NCI-H82 treated with DMSO at 0.1 percent for 48 hours (cell line): ENCODE measurements at regions not wholly inside any gene's neighbourhood (a gene's known extent, or its start where the extent isn't known, plus 50 kb on each side); places are given as distances from the start of the nearest gene placed in this dataset.
A peak's percentile ranks its signal among the peaks of the same experiment; 100 is the strongest.

Experiments used
- DNase-seq: peaks from one replicate; lab custom pipeline; 2025; ENCODE audit not compliant: unreplicated experiment; lab: John Stamatoyannopoulos, UW

DNA sequence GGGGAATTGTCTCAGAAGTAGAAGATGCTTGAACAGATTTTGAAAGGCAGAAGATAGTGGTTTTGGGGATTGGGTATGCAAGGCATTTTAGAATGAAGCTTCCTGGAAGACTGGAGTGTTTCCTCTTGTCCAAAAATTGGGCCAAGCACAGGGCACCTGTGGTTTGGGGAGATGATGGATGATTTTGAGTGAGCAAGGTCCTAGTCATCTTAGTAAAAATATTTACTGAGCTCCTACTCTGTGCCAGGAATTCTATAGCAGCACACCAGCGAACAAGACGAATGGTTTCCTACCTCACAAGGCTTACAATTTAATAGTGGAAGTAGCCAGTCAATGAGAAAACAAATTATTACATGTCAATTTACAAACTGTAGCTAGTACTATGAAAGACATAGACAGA lies 484.4 kb upstream of the KIF2A start:
- no peak for DNase-seq

DNA sequence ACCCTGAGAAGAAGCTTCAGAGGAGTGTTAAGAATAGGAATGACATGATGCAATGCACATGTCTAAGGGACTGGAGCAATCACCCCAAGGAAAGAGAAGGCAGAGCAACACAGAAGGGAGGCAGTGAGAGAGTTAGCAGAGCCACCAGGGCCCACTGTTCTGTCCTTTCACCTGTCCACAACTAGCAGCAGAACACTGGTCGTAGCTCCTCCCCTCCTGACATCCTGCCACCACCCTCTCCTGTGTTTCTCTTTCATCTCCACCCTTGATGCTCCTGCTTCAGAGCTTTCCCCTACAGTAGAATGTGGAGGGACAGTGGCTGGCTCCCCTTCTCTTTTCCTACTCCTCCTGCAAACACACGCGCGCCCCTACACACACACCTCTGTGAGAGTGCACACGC lies 483.4 kb upstream of the KIF2A start:
- no peak for DNase-seq

GRCh38 chr5:61823065-61823464 lies 482.9 kb upstream of the KIF2A start:
- no peak for DNase-seq

- peak; percentile 78 for DNase-seq
Observed at GRCh38 chr5:61823781-61824180, 482.2 kb upstream of the KIF2A start.

- DNase-seq: no peak
Observed at GRCh38 chr5:61824396-61824795, 481.6 kb upstream of the KIF2A start.

DNA sequence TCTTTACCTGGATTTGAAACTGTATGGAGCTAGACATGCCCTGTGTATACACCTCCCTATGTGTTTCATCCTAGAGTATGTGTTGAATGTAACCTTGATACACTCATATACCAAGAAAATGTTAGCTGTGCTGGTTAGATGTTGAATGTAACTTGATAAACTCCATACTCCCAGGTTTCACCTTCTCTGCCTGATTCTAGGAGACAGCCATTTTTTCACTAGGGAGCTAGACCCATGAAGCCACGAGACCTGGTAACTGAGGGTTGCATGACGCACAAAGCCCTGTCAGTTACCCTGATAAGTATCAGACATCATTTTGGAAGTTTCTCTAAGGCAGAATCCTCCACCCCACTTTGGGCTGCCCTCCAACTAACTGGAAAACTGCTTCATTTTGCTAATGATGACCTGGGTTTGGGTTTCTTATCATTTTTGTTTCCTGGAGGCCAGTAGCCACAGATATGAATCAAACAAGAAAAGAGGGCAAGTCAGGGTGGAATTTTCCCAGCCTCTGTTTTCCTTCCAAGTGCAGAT lies 478.5 kb upstream of the KIF2A start:
- no peak for DNase-seq

DNA sequence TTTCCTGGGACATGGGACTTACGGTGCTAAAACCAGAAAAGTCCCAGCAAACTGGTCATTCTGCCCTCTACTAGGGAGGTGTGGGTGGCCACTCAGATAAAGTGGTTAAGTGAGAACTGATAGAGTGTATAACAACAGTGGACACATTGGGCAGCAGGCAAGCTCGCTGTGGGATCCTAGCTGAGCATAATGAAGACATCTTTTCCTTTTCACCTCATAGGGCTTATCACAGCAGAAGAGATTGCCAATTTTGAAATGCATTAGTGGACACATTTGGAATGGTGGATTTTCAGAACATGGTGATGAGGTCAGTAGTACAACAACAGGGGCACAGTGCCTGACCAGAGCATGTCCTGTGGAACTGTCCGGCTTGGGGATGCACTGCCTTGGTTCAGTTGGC lies 477.1 kb upstream of the KIF2A start:
- no peak for DNase-seq

- no peak for DNase-seq
Observed at GRCh38 chr5:61831736-61832135, 474.3 kb upstream of the KIF2A start.

DNA sequence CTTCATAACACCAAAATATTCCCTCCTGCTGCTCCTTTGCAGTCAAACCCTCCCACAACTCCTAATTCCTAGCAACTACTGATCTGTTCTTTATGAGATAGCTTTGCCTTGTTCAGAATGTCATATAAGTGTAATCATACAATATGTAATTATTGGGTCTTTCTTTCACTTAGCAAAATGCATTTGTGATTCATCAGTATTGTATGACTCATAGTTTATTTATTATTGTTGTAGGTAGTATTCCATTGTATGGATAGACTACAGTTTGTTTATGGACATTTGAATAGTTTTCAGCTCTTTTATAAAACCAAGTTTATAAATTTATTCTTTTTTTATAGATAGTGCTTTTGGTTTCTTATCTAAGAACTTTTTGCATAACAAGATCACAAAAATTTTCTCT lies 468.2 kb upstream of the KIF2A start:
- DNase-seq: no peak

- DNase-seq: no peak
Observed at GRCh38 chr5:61840361-61840760, 465.6 kb upstream of the KIF2A start.

- DNase-seq: no peak
Observed at GRCh38 chr5:61842840-61843239, 463.2 kb upstream of the KIF2A start.

GRCh38 chr5:61850696-61851095 lies 455.3 kb upstream of the KIF2A start:
- DNase-seq: no peak

DNA sequence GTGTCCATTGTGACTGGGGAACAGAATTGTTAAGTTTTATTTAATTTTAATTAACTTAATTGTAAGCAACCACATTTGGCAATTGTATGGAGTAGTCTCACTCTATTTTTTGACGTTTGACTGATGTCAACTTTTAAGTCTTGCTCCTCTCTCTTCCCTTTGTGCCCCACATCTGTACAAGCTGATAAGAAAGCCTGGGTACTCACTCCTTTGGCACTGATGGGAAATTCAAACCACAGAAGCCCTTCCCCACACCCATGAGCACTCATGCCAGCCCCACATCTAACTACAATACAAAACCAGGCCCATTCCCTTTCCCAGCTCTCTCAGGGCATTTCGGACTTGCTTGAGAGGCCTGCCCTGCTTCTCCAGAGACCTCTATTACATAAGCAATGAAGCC lies 451.5 kb upstream of the KIF2A start:
- DNase-seq: no peak

- no peak for DNase-seq
Observed at GRCh38 chr5:61860978-61861377, 445.0 kb upstream of the KIF2A start.

GRCh38 chr5:61866930-61867329 lies 439.1 kb upstream of the KIF2A start:
- DNase-seq: no peak

DNA sequence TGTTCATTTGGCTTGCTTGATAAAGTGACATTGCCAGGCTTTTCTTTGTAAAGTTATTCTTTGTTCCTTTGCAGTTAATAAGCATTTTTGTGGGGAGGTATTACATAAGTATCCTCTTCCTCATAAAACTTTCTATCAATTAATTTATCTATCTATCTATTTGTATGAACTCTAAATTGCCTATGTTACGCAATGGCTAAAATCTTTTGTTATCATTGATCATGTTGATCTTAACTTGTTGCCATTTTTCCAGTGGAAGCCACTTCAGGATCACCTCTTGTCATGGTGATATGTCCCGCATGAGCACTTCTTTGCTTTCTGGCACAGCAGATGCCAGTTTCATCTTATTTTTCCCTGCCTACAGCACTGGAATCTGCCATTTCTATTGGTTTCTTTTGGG lies 436.7 kb upstream of the KIF2A start:
- DNase-seq: no peak

DNA sequence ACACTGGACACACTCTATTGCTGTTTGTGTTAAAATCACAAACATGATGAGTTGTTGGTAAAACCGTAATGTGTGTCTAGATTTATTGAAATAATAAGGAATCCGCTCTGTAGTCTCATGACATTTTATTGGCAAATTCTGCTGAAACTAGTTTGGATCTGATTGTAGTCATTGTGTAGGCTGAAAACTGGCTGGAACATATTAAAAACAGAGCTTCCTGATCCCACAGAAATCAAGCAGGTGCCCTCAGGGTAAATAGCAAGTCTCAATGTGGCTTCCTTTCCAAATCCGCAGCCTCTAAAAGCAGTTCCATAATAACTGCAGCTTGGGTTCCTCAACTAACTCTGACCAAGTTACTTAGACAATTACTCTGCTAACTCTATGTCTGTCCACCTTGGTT lies 427.5 kb upstream of the KIF2A start:
- no peak for DNase-seq

GRCh38 chr5:61881821-61882487 lies 424.1 kb upstream of the KIF2A start:
- no peak for DNase-seq

DNA sequence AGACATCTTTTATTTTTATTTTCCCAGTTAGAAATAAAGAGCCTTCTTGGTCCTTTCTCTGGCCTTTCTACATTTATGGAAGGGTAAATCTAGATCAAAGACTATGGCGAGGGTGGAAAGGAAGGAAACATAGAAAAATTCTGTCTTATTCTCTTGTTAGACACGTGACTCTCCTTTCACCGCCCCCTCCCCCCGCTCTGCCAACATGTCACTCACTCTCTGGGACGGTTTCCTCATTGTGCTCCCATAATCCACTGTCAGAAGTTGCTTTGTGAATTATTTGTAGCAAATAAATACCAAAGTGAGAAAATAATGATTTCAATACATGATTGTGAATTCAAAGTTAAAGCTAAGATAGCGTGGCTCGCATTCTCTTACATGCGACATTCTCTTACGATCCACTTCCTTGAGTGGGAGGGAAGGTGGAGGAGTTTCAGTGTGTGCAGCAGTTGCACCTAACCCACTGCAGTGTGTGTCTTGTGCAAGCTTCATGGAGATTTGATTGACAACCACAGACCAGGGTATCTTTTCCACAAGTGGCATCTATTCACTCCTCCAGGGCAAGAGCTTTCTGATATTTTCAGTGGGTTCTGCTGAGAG lies 423.0 kb upstream of the KIF2A start:
- no peak for DNase-seq

DNA sequence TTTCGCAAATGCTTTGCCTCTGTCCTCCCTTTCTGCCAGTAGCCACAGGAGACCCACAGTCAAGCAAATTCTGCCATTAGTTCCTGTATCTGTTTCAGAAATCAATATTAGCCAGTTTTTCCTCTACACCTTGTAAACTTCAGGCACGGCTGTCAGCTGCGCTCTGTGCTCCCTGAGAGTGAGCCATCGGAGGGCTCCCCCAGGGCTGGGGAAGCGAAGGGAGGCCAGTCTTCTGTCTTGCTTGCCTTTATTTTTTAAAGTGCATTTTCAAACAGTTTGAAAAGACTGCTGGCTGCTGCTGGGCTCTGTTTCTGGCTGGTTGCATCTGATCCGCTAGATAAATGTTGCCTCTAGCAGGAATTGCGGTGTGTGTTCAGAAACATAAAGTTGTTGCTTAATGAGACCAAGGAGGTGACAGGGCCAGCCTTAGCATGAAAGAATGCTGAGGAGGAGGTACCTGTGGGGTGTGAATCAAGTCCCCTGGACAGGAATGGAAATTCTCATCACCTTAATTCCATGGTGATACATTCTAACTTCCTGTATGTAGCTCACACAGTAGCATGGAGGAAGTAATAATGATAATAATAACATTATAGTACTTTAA lies 421.7 kb upstream of the KIF2A start:
- no peak for DNase-seq

DNA sequence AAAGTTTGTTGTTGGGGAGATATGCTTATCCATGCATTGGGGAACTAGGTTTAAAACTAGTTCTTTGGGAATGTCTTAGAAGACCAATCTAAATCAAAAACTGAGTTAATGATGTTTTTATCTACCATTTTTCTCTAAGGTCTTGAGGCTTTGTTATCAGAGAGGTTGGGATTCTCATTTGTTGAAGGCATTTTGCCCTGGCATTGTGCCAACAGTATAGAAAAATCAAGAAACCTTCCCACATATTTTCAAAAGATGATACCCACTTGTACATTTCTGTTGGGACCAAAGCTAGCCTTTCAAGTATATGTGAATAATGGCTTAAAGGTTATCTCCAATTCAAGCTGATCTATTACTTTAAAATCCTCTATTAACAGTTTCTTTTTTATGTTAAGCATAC lies 419.8 kb upstream of the KIF2A start:
- no peak for DNase-seq

DNA sequence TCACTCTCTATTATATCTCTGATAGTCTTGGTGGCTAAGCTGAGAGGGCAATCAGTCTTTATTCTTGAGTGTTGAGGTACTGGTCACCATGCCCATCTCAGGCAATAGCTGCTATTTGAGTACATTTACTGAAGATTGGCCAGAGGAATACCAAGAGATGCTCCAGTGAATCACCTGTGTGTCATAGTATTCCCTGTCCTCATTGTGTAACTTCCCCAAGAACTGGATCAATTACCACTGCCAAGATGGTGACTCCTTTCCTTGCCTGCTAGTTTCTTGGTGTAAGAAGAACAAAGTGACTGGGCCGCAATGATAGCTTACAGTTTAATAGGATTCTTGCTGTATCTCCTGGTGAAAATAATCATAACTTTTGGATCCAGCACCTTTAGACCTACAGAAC lies 418.7 kb upstream of the KIF2A start:
- no peak for DNase-seq

DNA sequence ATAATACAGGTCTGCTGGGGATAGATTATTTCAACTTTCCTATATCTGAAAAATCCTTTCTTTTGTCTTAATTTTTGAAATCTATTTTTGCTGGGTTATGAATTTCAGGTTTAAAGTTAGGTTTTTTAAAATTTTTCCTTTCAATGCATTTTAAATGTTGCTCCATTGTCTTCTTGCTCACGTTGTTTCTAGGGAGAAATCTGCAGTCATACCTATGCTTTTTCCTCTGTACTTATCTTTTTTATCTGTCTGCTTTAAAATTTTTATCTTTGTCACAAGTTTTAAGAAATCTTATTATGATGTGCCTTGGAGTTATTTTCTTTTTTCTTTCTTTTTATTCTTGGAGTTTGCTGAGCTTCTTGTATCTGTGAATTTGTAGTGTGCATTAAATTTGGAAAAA lies 412.0 kb upstream of the KIF2A start:
- no peak for DNase-seq
